H1 (cell line): ENCODE measurements at regions not wholly inside any gene's neighbourhood (a gene's known extent, or its start where the extent isn't known, plus 50 kb on each side); places are given as distances from the start of the nearest gene placed in this dataset.

Source experiments
- CTCF ChIA-PET: fragments of 300-600 bp; sonication (Branson Sonifier 250); formaldehyde crosslinking; loops from one replicate; lab custom pipeline; 2021; ENCODE audit not compliant: partially characterized antibody; lab: Charles Lee
- POLR2A ChIA-PET: fragments of 300-600 bp; sonication (Branson Sonifier 250); formaldehyde crosslinking; loops from one replicate; lab custom pipeline; 2021; ENCODE audit warnings: inconsistent platforms; ENCODE audit not compliant: partially characterized antibody; lab: Charles Lee
- DNase-seq, 2 experiments: peaks; one replicate each; pipeline versions ENCODE4 v3.0.0 to v3.0.0-alpha.2; 2010 to 2022; ENCODE audit warnings: low spot score in 2 of 2, low read depth in 1 of 2, mixed read lengths in 1 of 2
- FAIRE-seq: peaks from 2 replicates; lab custom pipeline; 2011; peaks lifted over from hg19 to GRCh38; lab: Jason Lieb, UNC
- H2AFZ ChIP-seq: 2 replicates; pipeline ENCODE4 v1.8.1; 2012; ENCODE audit warnings: low read length, inconsistent platforms
- H2AK5ac ChIP-seq: 2 replicates; pipeline ENCODE4 v1.6.1; 2013; ENCODE audit warnings: low read depth, low read length
- H2BK120ac ChIP-seq: replicated peaks from 2 replicates; pipeline ENCODE3; 2013; ENCODE audit warnings: low read depth, low read length, inconsistent platforms
- H2BK12ac ChIP-seq: 2 replicates; pipeline ENCODE4 v1.6.1; 2013; ENCODE audit warnings: low read depth, low read length
- H2BK15ac ChIP-seq: 2 replicates; pipeline ENCODE4 v1.6.1; 2013; ENCODE audit warnings: low read length
- H2BK20ac ChIP-seq: 2 replicates; pipeline ENCODE4 v1.6.1; 2013; ENCODE audit warnings: low read length
- H2BK5ac ChIP-seq: 2 replicates; pipeline ENCODE4 v1.6.1; 2013; ENCODE audit warnings: low read depth, low read length
- H3K14ac ChIP-seq: 2 replicates; pipeline ENCODE4 v1.6.1; 2013; ENCODE audit warnings: inconsistent platforms; ENCODE audit not compliant: insufficient read length
- H3K18ac ChIP-seq: 2 replicates; pipeline ENCODE4 v1.6.1; 2013; ENCODE audit warnings: low read length; ENCODE audit errors: extremely low read depth
- H3K23ac ChIP-seq: 2 replicates; pipeline ENCODE4 v1.6.1; 2013; ENCODE audit warnings: inconsistent platforms; ENCODE audit not compliant: insufficient read length
- H3K23me2 ChIP-seq: 2 replicates; pipeline ENCODE4 v1.6.1; 2013; ENCODE audit warnings: low read depth, low read length
- H3K27ac ChIP-seq: 2 replicates; pipeline ENCODE4 v1.6.1; 2011; ENCODE audit warnings: low read depth, low read length, inconsistent platforms
- H3K27me3 ChIP-seq, 4 experiments: replicated peaks in 1 of 4; 1 replicate in 1 of 4; 2 replicates in 3 of 4; pipeline versions ENCODE4 v1.6.1 to v1.8.1; 2011 to 2013; ENCODE audit warnings: low read length in 3 of 4, mild to moderate bottlenecking in 3 of 4, inconsistent platforms in 2 of 4, mixed read lengths in 2 of 4, moderate library complexity in 1 of 4; ENCODE audit not compliant: control insufficient read depth in 3 of 4, insufficient read depth in 3 of 4; ENCODE audit errors: extremely low read depth in 1 of 4
- H3K36me3 ChIP-seq, 4 experiments: 2 replicates each; pipeline versions ENCODE4 v1.6.1 to v1.8.1; 2011 to 2013; ENCODE audit warnings: mild to moderate bottlenecking in 4 of 4, low read length in 3 of 4, moderate library complexity in 2 of 4, control low read depth in 1 of 4, inconsistent platforms in 1 of 4; ENCODE audit not compliant: insufficient read depth in 4 of 4, control insufficient read depth in 2 of 4
- H3K4ac ChIP-seq: replicated peaks from 2 replicates; pipeline ENCODE3; 2013; ENCODE audit warnings: low read length, low read depth, mixed read lengths, inconsistent platforms; ENCODE audit not compliant: insufficient read length
- H3K4me1 ChIP-seq, 4 experiments: replicated peaks in 1 of 4; 1 replicate in 1 of 4; 2 replicates in 3 of 4; pipeline versions ENCODE4 v1.6.1 to v1.8.1; 2011 to 2013; ENCODE audit warnings: low read length in 3 of 4, inconsistent platforms in 2 of 4, mixed read lengths in 1 of 4; ENCODE audit not compliant: insufficient read depth in 4 of 4, control insufficient read depth in 3 of 4
- H3K4me2 ChIP-seq, 2 experiments: 2 replicates each; pipeline versions ENCODE4 v1.6.1 to v1.8.1; 2011 to 2013; ENCODE audit warnings: low read depth in 2 of 2, low read length in 2 of 2, control low read depth in 1 of 2, inconsistent platforms in 1 of 2, mild to moderate bottlenecking in 1 of 2; ENCODE audit not compliant: insufficient read depth in 1 of 2
- H3K4me3 ChIP-seq, 4 experiments: fragments of 200-600, 300-600 bp in 1 of 4; sonication (generic), shearing (Covaris generic), sonication (Bioruptor Twin) in 1 of 4; 2 replicates each; pipeline versions ENCODE4 v1.5.1 to v1.8.1; 2011 to 2016; ENCODE audit warnings: low read length in 4 of 4, low read depth in 3 of 4, control low read depth in 2 of 4, inconsistent platforms in 2 of 4, mild to moderate bottlenecking in 2 of 4, mixed read lengths in 1 of 4, moderate library complexity in 1 of 4; ENCODE audit not compliant: insufficient read depth in 2 of 4; ENCODE audit errors: extremely low read depth in 1 of 4
- H3K56ac ChIP-seq: replicated peaks from 2 replicates; pipeline ENCODE3; 2013; ENCODE audit warnings: low read depth, mild to moderate bottlenecking, mixed read lengths, low read length, inconsistent platforms; ENCODE audit not compliant: insufficient read length
- H3K79me1 ChIP-seq: 2 replicates; pipeline ENCODE4 v1.6.1; 2013; ENCODE audit warnings: low read depth, low read length, control low read depth
- H3K79me2 ChIP-seq, 2 experiments: 2 replicates each; pipeline versions ENCODE4 v1.6.1 to v1.8.1; 2012 to 2013; ENCODE audit warnings: low read length in 2 of 2, mild to moderate bottlenecking in 2 of 2, inconsistent platforms in 1 of 2; ENCODE audit not compliant: insufficient read depth in 2 of 2, control insufficient read depth in 1 of 2
- H3K9ac ChIP-seq, 4 experiments: replicated peaks in 1 of 4; 1 replicate in 1 of 4; 2 replicates in 3 of 4; pipeline versions ENCODE4 v1.6.1 to v1.8.1; 2011 to 2013; ENCODE audit warnings: low read depth in 3 of 4, low read length in 3 of 4, control low read depth in 2 of 4, mild to moderate bottlenecking in 2 of 4, moderate library complexity in 2 of 4, inconsistent platforms in 1 of 4; ENCODE audit errors: extremely low read depth in 1 of 4
- H3K9me3 ChIP-seq, 2 experiments: 2 replicates each; pipeline versions ENCODE4 v1.6.1 to v1.8.1; 2012 to 2013; ENCODE audit warnings: mild to moderate bottlenecking in 2 of 2, moderate library complexity in 2 of 2, control low read depth in 1 of 2, inconsistent platforms in 1 of 2, low read depth in 1 of 2, low read length in 1 of 2, mixed read lengths in 1 of 2; ENCODE audit not compliant: insufficient read depth in 2 of 2
- H4K20me1 ChIP-seq, 2 experiments: replicated peaks in 1 of 2; 2 replicates each; pipeline versions ENCODE3 to v1.8.1; 2011 to 2013; ENCODE audit warnings: inconsistent platforms in 2 of 2, low read length in 2 of 2, mild to moderate bottlenecking in 1 of 2; ENCODE audit not compliant: insufficient read depth in 2 of 2, control insufficient read depth in 1 of 2
- H4K5ac ChIP-seq: 2 replicates; pipeline ENCODE4 v1.6.1; 2013; ENCODE audit warnings: low read length, low read depth, mixed read lengths, inconsistent platforms; ENCODE audit not compliant: insufficient read length
- H4K8ac ChIP-seq: 2 replicates; pipeline ENCODE4 v1.8.0; 2013; ENCODE audit warnings: mild to moderate bottlenecking, moderate library complexity, low read length, inconsistent platforms; ENCODE audit not compliant: insufficient read depth; ENCODE audit errors: extremely low read depth
- H4K91ac ChIP-seq: replicated peaks from 2 replicates; pipeline ENCODE3; 2013; ENCODE audit warnings: low read length, mixed read lengths, inconsistent platforms; ENCODE audit not compliant: insufficient read length
- BRCA1 ChIP-seq: IDR thresholded peaks from 2 replicates; pipeline ENCODE4 v1.6.1; 2012; ENCODE audit warnings: low read depth, low read length, improper control_type of control experiment
- CBX5 ChIP-seq: fragments of 300-800, 300-1000 bp; sonication (generic); IDR thresholded peaks from 2 replicates; pipeline ENCODE4 v1.7.1; 2016; ENCODE audit warnings: antibody characterized with exemption, low read length, low read depth
- CEBPB ChIP-seq: IDR thresholded peaks from 2 replicates; pipeline ENCODE4 v1.6.1; 2012; ENCODE audit warnings: low read depth, low read length
- CHD1 ChIP-seq: IDR thresholded peaks from 2 replicates; pipeline ENCODE4 v1.6.1; 2012; ENCODE audit warnings: low read depth, low read length, improper control_type of control experiment
- CTBP2 ChIP-seq: IDR thresholded peaks from 2 replicates; pipeline ENCODE4 v1.7.0; 2011; ENCODE audit warnings: borderline replicate concordance, mild to moderate bottlenecking, moderate library complexity, mixed read lengths, low read length; ENCODE audit not compliant: insufficient read depth, insufficient read length
- E2F6 ChIP-seq: IDR thresholded peaks from 2 replicates; pipeline ENCODE4 v1.6.1; 2012; ENCODE audit warnings: inconsistent platforms
- JUND ChIP-seq: IDR thresholded peaks from 2 replicates; pipeline ENCODE4 v1.6.1; 2011; ENCODE audit warnings: mild to moderate bottlenecking, improper control_type of control experiment, low read length
- KDM5A ChIP-seq: fragments of 200-600 bp; IDR thresholded peaks from 2 replicates; pipeline ENCODE4 v1.7.1; 2012; ENCODE audit warnings: mild to moderate bottlenecking, low read length, inconsistent platforms, mixed read lengths
- NANOG ChIP-seq: IDR thresholded peaks from 2 replicates; pipeline ENCODE4 v1.6.1; 2011; ENCODE audit warnings: low read length, low read depth, mild to moderate bottlenecking, inconsistent platforms; ENCODE audit not compliant: insufficient read depth, poor library complexity, severe bottlenecking
- POU5F1 ChIP-seq: IDR thresholded peaks from 2 replicates; pipeline ENCODE4 v1.6.1; 2011; ENCODE audit warnings: low read depth, mild to moderate bottlenecking, low read length, moderate library complexity
- RAD21 ChIP-seq, 2 experiments: IDR thresholded peaks in 1 of 2; conservative IDR thresholded peaks in 1 of 2; 2 replicates each; pipeline ENCODE4 v1.6.1; 2011; ENCODE audit warnings: low read depth in 2 of 2, low read length in 2 of 2, improper control_type of control experiment in 1 of 2, inconsistent platforms in 1 of 2, mild to moderate bottlenecking in 1 of 2, moderate library complexity in 1 of 2
- RBBP5 ChIP-seq: IDR thresholded peaks from 2 replicates; pipeline ENCODE4 v1.7.1; 2012; ENCODE audit warnings: low read depth, mild to moderate bottlenecking, inconsistent platforms, low read length, moderate library complexity, borderline replicate concordance
- TAF1 ChIP-seq: IDR thresholded peaks from 2 replicates; pipeline ENCODE4 v1.6.1; 2011; ENCODE audit warnings: mild to moderate bottlenecking, low read depth, low read length
- TAF7 ChIP-seq: optimal IDR thresholded peaks from 2 replicates; pipeline ENCODE3; 2011; ENCODE audit warnings: low read depth, mild to moderate bottlenecking, inconsistent platforms, low read length, moderate library complexity, borderline replicate concordance
- WGBS, 2 experiments: shearing (Covaris generic) in 1 of 2; methylation state at CpG; one replicate each; pipeline versions ENCODE4 v1.1.6 to v1.1.7; 2013 to 2015; ENCODE audit warnings: low lambda C conversion rate in 2 of 2, mixed read lengths in 2 of 2, inconsistent platforms in 1 of 2, low coverage in 1 of 2, missing lambda C conversion rate in 1 of 2; ENCODE audit not compliant: insufficient replicate concordance in 2 of 2, insufficient coverage in 1 of 2, insufficient read length in 1 of 2; ENCODE audit errors: extremely low coverage in 1 of 2, missing lambda C conversion rate in 1 of 2; 5-methylcytosine and 5-hydroxymethylcytosine counted together

GRCh38 chr2:217706095-217706494 is 296.7 kb downstream of the TNS1 start:
- H3K27ac ChIP-seq: no peak overlapping the region
- H3K9me3 ChIP-seq: no peaks in the 10 kb centered on the region
- H2BK120ac ChIP-seq: no peak overlapping the region
- no peak overlapping the region for H3K9ac ChIP-seq
- no peak overlapping the region for H2BK12ac ChIP-seq
- no peak overlapping the region for H2BK5ac ChIP-seq
- no peaks in the 10 kb centered on the region for H3K4me1 ChIP-seq
- H4K20me1 ChIP-seq: no peaks in the 10 kb centered on the region
- no peak overlapping the region for H3K14ac ChIP-seq
- no peak overlapping the region for H4K5ac ChIP-seq
- H3K4me3 ChIP-seq: no peak overlapping the region
- no peak overlapping the region for H2BK20ac ChIP-seq
- no peak overlapping the region for H3K56ac ChIP-seq
- ChIA-PET CTCF (interaction anchor here (0.7 to 3.3 kb wide), 2 partner anchors 10 to 795 kb away, joined by 3 to 10 read pairs; no protein-coding TSS in a partner anchor), POLR2A (no interaction called here)
- no peak overlapping the region for H2BK15ac ChIP-seq
- 96% methylated on average over 1 of the region's 1 CpG; no CpG with 5 or more reads in 1 of the 2 experiments for WGBS, 2 experiments
- no peak overlapping the region for H3K4ac ChIP-seq
- no peak overlapping the region for H3K4me2 ChIP-seq
- no peak overlapping the region for H3K23ac ChIP-seq
- no peak overlapping the region for H3K18ac ChIP-seq
- no peak overlapping the region for H4K91ac ChIP-seq
- TF ChIP-seq CEBPB (no peak), CTBP2 (no peak), RBBP5 (no peak), E2F6 (no peak), CBX5 (no peak), TAF1 (no peak), NANOG (no peak), JUND (no peak), BRCA1 (no peak), TAF7 (no peak), KDM5A (no peak), CHD1 (no peak), POU5F1 (no peak), RAD21 (IDR thresholded peaks at IDR 0.05 in 1 of 2, conservative IDR thresholded peaks at IDR 0.05 in 1 of 2; ENCODE audit: low read depth in 2 of 2, low read length in 2 of 2) (no peak)
- DNase-seq (no peak), FAIRE-seq (no peak)
- no peaks in the 10 kb centered on the region for H3K79me2 ChIP-seq
- H3K79me1 ChIP-seq: no peaks in the 10 kb centered on the region
- no peak overlapping the region for H2AK5ac ChIP-seq
- H2AFZ ChIP-seq: no peak overlapping the region
- H3K36me3 ChIP-seq: no peaks in the 10 kb centered on the region
- H3K23me2 ChIP-seq: no peaks in the 10 kb centered on the region; the same call in 1 of the 2 replicates
- no peak overlapping the region for H4K8ac ChIP-seq
- no peaks in the 10 kb centered on the region for H3K27me3 ChIP-seq
